Astrocyte (in vitro differentiated cells and primary cell): ENCODE measurements at regions not wholly inside any gene's neighbourhood (a gene's known extent, or its start where the extent isn't known, plus 50 kb on each side); places are given as distances from the start of the nearest gene placed in this dataset.

Source experiments
- DNase-seq: peaks from one replicate; pipeline ENCODE4 v3.0.0-alpha.2; 2010; ENCODE audit warnings: low read depth
- FAIRE-seq: peaks from 2 replicates; lab custom pipeline; 2011; peaks lifted over from hg19 to GRCh38; lab: Jason Lieb, UNC
- H2AFZ ChIP-seq: 2 replicates; pipeline ENCODE4 v1.6.0; 2012; ENCODE audit warnings: low read depth, low read length, inconsistent platforms
- H3K27ac ChIP-seq: 2 replicates; pipeline ENCODE4 v1.5.1; 2011; ENCODE audit warnings: low read depth, low read length, inconsistent platforms
- H3K27me3 ChIP-seq: 2 replicates; pipeline ENCODE4 v1.6.0; 2011; ENCODE audit warnings: low read length, inconsistent platforms; ENCODE audit not compliant: insufficient read depth
- H3K36me3 ChIP-seq: 2 replicates; pipeline ENCODE4 v1.5.1; 2011; ENCODE audit warnings: low read length, inconsistent platforms; ENCODE audit not compliant: insufficient read depth
- H3K4me1 ChIP-seq: 2 replicates; pipeline ENCODE4 v1.5.1; 2011; ENCODE audit warnings: low read length, inconsistent platforms; ENCODE audit not compliant: insufficient read depth
- H3K4me2 ChIP-seq: 2 replicates; pipeline ENCODE4 v1.6.0; 2012; ENCODE audit warnings: low read length, inconsistent platforms
- H3K4me3 ChIP-seq: 2 replicates; pipeline ENCODE4 v1.5.1; 2011; ENCODE audit warnings: low read depth, mild to moderate bottlenecking, low read length, inconsistent platforms; ENCODE audit not compliant: insufficient read depth
- H3K79me2 ChIP-seq: 2 replicates; pipeline ENCODE4 v1.6.0; 2012; ENCODE audit warnings: mild to moderate bottlenecking, low read length, inconsistent platforms; ENCODE audit not compliant: insufficient read depth
- H3K9ac ChIP-seq: 2 replicates; pipeline ENCODE4 v1.6.0; 2012; ENCODE audit warnings: mild to moderate bottlenecking, low read length, inconsistent platforms
- H3K9me3 ChIP-seq: 2 replicates; pipeline ENCODE4 v1.5.1; 2012; ENCODE audit warnings: low read depth, mild to moderate bottlenecking, low read length, inconsistent platforms; ENCODE audit not compliant: insufficient read depth
- H4K20me1 ChIP-seq: 2 replicates; pipeline ENCODE4 v1.6.0; 2012; ENCODE audit warnings: low read length, inconsistent platforms; ENCODE audit not compliant: insufficient read depth
- H3K27ac Mint-ChIP-seq: one replicate; pipeline ENCODE4 v1.8.0; 2021; ENCODE audit warnings: mild to moderate bottlenecking, mixed read lengths; ENCODE audit not compliant: unreplicated experiment
- H3K27me3 Mint-ChIP-seq: one replicate; pipeline ENCODE4 v1.8.0; 2021; ENCODE audit warnings: low read depth, mixed read lengths; ENCODE audit not compliant: unreplicated experiment
- H3K36me3 Mint-ChIP-seq: one replicate; pipeline ENCODE4 v1.8.0; 2021; ENCODE audit warnings: low read depth, mixed read lengths; ENCODE audit not compliant: unreplicated experiment
- H3K4me1 Mint-ChIP-seq: one replicate; pipeline ENCODE4 v1.8.0; 2021; ENCODE audit warnings: low read depth, mixed read lengths; ENCODE audit not compliant: unreplicated experiment
- H3K4me3 Mint-ChIP-seq: one replicate; pipeline ENCODE4 v1.8.0; 2021; ENCODE audit warnings: mild to moderate bottlenecking, moderate library complexity, mixed read lengths; ENCODE audit not compliant: unreplicated experiment
- H3K9me3 Mint-ChIP-seq: one replicate; pipeline ENCODE4 v1.8.0; 2021; ENCODE audit warnings: mild to moderate bottlenecking, mixed read lengths; ENCODE audit not compliant: unreplicated experiment
- EZH2 ChIP-seq: IDR thresholded peaks from 2 replicates; pipeline ENCODE4 v1.6.1; 2012; ENCODE audit warnings: mild to moderate bottlenecking, low read length, inconsistent platforms; ENCODE audit not compliant: insufficient read depth
- TF ChIP-seq, protein P1 (sequence below): IDR thresholded peaks from 2 replicates; pipeline ENCODE4 v1.5.1; 2011; ENCODE audit warnings: low read depth, mild to moderate bottlenecking, inconsistent platforms, low read length, moderate library complexity; ENCODE audit not compliant: insufficient read depth

- no peak overlapping the region for H3K4me3 ChIP-seq
- H4K20me1 ChIP-seq, result no peaks in the 10 kb centered on the region
- no peaks in the 10 kb centered on the region for H3K79me2 ChIP-seq
- Mint-ChIP-seq H3K4me1 (no peaks in the 10 kb centered on the region), H3K27ac (no peak overlapping the region), H3K9me3 (peaks cover 3% of the 10 kb centered on the region), H3K36me3 (no peaks in the 10 kb centered on the region), H3K27me3 (peaks cover 2% of the 10 kb centered on the region), H3K4me3 (no peak overlapping the region)
- H3K36me3 ChIP-seq, result no peaks in the 10 kb centered on the region
- H3K4me1 ChIP-seq, result no peaks in the 10 kb centered on the region
- no peak overlapping the region for H3K4me2 ChIP-seq
- no peak for TF ChIP-seq EZH2
- TF ChIP-seq, protein P1, sequence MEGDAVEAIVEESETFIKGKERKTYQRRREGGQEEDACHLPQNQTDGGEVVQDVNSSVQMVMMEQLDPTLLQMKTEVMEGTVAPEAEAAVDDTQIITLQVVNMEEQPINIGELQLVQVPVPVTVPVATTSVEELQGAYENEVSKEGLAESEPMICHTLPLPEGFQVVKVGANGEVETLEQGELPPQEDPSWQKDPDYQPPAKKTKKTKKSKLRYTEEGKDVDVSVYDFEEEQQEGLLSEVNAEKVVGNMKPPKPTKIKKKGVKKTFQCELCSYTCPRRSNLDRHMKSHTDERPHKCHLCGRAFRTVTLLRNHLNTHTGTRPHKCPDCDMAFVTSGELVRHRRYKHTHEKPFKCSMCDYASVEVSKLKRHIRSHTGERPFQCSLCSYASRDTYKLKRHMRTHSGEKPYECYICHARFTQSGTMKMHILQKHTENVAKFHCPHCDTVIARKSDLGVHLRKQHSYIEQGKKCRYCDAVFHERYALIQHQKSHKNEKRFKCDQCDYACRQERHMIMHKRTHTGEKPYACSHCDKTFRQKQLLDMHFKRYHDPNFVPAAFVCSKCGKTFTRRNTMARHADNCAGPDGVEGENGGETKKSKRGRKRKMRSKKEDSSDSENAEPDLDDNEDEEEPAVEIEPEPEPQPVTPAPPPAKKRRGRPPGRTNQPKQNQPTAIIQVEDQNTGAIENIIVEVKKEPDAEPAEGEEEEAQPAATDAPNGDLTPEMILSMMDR, result no peak
- DNase-seq (peak; percentile 34), FAIRE-seq (no peak)
- no peaks in the 10 kb centered on the region for H3K9me3 ChIP-seq
- H2AFZ ChIP-seq, result no peak overlapping the region
- H3K9ac ChIP-seq, result no peak overlapping the region
- no peaks in the 10 kb centered on the region for H3K27me3 ChIP-seq
- no peak overlapping the region for H3K27ac ChIP-seq
Measured at GRCh38 chr12:59122784-59123183, 202.5 kb upstream of the LRIG3 start.

DNA sequence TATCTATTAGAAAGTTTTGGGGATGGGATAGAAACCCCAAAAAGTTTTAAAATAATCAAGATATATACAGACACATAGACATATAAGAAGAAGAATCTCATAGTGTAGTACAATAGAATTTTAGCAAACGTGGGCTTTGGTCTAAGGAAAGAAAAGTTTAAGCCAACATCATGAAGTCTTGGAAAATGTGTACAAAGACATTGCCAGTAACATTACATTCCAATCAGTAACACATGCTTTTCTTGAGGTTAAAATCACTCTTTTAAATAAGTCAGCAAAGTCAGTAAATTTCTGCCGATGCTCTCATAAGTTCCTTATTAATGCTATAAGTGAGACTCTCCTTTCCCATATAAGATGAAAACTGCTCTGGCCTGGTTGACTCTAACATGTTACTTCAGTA is 201.1 kb upstream of the LRIG3 start:
- Histone ChIP-seq H3K9me3 (no peaks in the 10 kb centered on the region), H4K20me1 (no peaks in the 10 kb centered on the region), H3K36me3 (no peaks in the 10 kb centered on the region), H3K4me1 (no peaks in the 10 kb centered on the region), H3K4me3 (no peak overlapping the region), H3K27me3 (no peaks in the 10 kb centered on the region), H3K79me2 (no peaks in the 10 kb centered on the region), H2AFZ (no peak overlapping the region), H3K9ac (no peak overlapping the region), H3K27ac (no peak overlapping the region), H3K4me2 (no peak overlapping the region)
- H3K9me3 Mint-ChIP-seq, result peaks cover 3% of the 10 kb centered on the region
- H3K27ac Mint-ChIP-seq, result no peak overlapping the region
- H3K36me3 Mint-ChIP-seq, result no peaks in the 10 kb centered on the region
- FAIRE-seq (no peak), DNase-seq (no peak)
- H3K4me1 Mint-ChIP-seq, result no peaks in the 10 kb centered on the region
- TF ChIP-seq, protein P1, result no peak
- TF ChIP-seq EZH2, result no peak
- no peak overlapping the region for H3K4me3 Mint-ChIP-seq
- peaks cover 2% of the 10 kb centered on the region for H3K27me3 Mint-ChIP-seq

GRCh38 chr12:59119676-59120075 is 199.4 kb upstream of the LRIG3 start:
- Histone ChIP-seq H3K4me2 (no peak overlapping the region), H4K20me1 (no peaks in the 10 kb centered on the region), H3K9me3 (no peaks in the 10 kb centered on the region), H3K36me3 (no peaks in the 10 kb centered on the region), H3K79me2 (no peaks in the 10 kb centered on the region), H3K27me3 (no peaks in the 10 kb centered on the region), H3K4me1 (no peaks in the 10 kb centered on the region), H2AFZ (no peak overlapping the region), H3K27ac (no peak overlapping the region), H3K4me3 (no peak overlapping the region), H3K9ac (no peak overlapping the region)
- Mint-ChIP-seq H3K36me3 (no peaks in the 10 kb centered on the region), H3K4me1 (no peaks in the 10 kb centered on the region), H3K9me3 (peaks cover 1% of the 10 kb centered on the region), H3K27ac (no peak overlapping the region), H3K4me3 (no peak overlapping the region), H3K27me3 (peaks cover 2% of the 10 kb centered on the region)
- TF ChIP-seq, protein P1, result no peak
- no peak for TF ChIP-seq EZH2
- peak; percentile 56 for DNase-seq
- FAIRE-seq, result no peak
